PC-3 (cell line): ENCODE measurements at regions not wholly inside any gene's neighbourhood (a gene's known extent, or its start where the extent isn't known, plus 50 kb on each side); places are given as distances from the start of the nearest gene placed in this dataset.

ENCODE experiments used
- CTCF ChIP-seq: fragments of 300-600 bp; sonication (generic); conservative IDR thresholded peaks from 2 replicates; pipeline ENCODE4 v1.5.1; 2017; ENCODE audit warnings: antibody characterized with exemption, low read depth, mild to moderate bottlenecking, low read length
- EZH2 ChIP-seq: fragments of 300-600 bp; sonication (generic); IDR thresholded peaks from one replicate; pipeline ENCODE4 v1.6.1; 2017; ENCODE audit warnings: antibody characterized with exemption, mild to moderate bottlenecking, low read length; ENCODE audit not compliant: unreplicated experiment
- EZH2phosphoT487 ChIP-seq: fragments of 300-600 bp; sonication (generic); IDR thresholded peaks from 2 replicates; pipeline ENCODE4 v1.6.1; 2018; ENCODE audit warnings: mild to moderate bottlenecking, antibody characterized with exemption, low read length, borderline replicate concordance

DNA sequence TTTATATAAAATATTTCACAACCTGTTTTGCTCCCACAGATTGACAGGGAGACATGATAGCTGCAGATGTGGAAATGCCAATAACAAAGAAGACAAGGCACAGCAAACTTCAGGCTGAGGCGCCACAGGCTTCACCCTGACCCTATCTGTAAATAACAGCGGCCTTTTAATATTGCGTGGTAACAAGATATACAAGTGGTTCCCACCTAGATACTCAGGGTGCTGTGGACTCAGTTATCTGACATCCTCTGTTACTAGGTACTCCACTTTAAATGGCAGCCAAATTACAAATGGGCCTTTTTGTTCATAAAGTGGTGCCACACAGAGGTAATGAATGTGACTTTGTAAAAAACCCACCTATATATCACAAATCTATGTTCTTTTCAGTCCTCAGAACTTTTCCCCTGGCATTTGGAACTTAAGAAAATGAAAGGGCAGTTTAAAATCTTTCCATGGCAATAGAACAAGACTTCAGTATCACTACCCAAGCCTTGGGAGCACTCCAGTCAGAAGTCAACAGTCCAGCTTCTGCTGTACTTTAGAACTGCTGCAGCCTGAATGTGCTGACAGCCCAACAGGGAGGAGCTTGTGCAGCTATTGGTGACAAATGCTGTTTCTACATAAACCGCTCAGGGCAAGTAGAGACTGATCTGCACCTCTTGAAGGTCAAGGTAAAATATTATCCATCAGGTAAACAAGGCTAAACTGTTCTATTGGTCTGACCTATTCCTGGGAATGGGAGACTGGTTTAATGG lies 86.2 kb upstream of the DCD start:
- TF ChIP-seq EZH2 (no peak), CTCF (no peak), EZH2phosphoT487 (no peak)
